Esophagus muscularis mucosa (tissue), 3 donors: ENCODE measurements at regions not wholly inside any gene's neighbourhood (a gene's known extent, or its start where the extent isn't known, plus 50 kb on each side); places are given as distances from the start of the nearest gene placed in this dataset.

ENCODE experiments used
- POLR2AphosphoS5 ChIP-seq, 2 donors: sonication (generic); formaldehyde crosslinking; IDR thresholded peaks; one replicate each; pipeline ENCODE4 v1.6.1; 2017; ENCODE audit warnings: antibody characterized with exemption in 2 of 2
- TF ChIP-seq, protein P1 (sequence below), 3 experiments: fragments of 200-600 bp in 2 of 3; fragments of 450-650 bp in 1 of 3; sonication (generic) in 2 of 3; IDR thresholded peaks; one replicate each; pipeline ENCODE4 v1.5.1; 2017 to 2019; ENCODE audit warnings: antibody characterized with exemption in 3 of 3, mild to moderate bottlenecking in 2 of 3, moderate library complexity in 1 of 3

DNA sequence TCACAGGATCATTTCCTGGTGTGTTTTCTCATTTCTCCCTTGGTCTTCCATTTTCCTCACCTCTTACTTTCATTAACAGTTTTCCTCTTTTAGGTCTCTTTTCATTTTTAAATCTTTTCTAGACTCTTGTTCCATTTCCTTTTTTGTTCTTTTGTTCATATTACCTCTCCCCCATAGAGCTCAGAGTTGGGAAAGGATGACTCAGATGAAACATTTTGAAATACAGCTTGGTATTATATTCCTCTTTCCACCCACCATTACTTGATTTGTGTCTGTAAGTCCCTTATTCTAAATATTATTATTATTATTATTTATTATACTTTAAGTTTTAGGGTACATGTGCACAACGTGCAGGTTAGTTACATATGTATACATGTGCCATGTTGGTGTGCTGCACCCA lies 153.1 kb downstream of the VGLL3 start:
- TF ChIP-seq, protein P1, sequence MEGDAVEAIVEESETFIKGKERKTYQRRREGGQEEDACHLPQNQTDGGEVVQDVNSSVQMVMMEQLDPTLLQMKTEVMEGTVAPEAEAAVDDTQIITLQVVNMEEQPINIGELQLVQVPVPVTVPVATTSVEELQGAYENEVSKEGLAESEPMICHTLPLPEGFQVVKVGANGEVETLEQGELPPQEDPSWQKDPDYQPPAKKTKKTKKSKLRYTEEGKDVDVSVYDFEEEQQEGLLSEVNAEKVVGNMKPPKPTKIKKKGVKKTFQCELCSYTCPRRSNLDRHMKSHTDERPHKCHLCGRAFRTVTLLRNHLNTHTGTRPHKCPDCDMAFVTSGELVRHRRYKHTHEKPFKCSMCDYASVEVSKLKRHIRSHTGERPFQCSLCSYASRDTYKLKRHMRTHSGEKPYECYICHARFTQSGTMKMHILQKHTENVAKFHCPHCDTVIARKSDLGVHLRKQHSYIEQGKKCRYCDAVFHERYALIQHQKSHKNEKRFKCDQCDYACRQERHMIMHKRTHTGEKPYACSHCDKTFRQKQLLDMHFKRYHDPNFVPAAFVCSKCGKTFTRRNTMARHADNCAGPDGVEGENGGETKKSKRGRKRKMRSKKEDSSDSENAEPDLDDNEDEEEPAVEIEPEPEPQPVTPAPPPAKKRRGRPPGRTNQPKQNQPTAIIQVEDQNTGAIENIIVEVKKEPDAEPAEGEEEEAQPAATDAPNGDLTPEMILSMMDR (IDR thresholded peaks at IDR 0.05) = no peak
- TF ChIP-seq POLR2AphosphoS5 (IDR thresholded peaks at IDR 0.05) = no peak
